Neural progenitor cell (in vitro differentiated cells): ENCODE measurements at regions not wholly inside any gene's neighbourhood (a gene's known extent, or its start where the extent isn't known, plus 50 kb on each side); places are given as distances from the start of the nearest gene placed in this dataset.

Experiments used
- DNase-seq: peaks from one replicate; pipeline ENCODE4 v3.0.0-alpha.2; 2016; ENCODE audit warnings: low spot score
- H2AFZ ChIP-seq: fragments of 200-600 bp; sonication (generic); replicated peaks from 2 replicates; pipeline ENCODE4 v1.6.1; 2016; ENCODE audit warnings: antibody characterized with exemption
- H3F3A ChIP-seq: fragments of 200-600 bp; sonication (generic); 2 replicates; pipeline ENCODE4 v1.6.1; 2016; ENCODE audit warnings: antibody characterized with exemption, low read depth
- H3K27ac ChIP-seq: fragments of 200-600 bp; sonication (generic); 2 replicates; pipeline ENCODE4 v1.5.1; 2016; ENCODE audit warnings: mild to moderate bottlenecking
- H3K27me3 ChIP-seq: fragments of 200-600 bp; sonication (generic); 2 replicates; pipeline ENCODE4 v1.6.1; 2016; ENCODE audit warnings: mild to moderate bottlenecking, moderate library complexity
- H3K36me3 ChIP-seq: fragments of 200-600 bp; sonication (generic); 2 replicates; pipeline ENCODE4 v1.5.1; 2016
- H3K4me1 ChIP-seq: fragments of 200-600 bp; sonication (generic); 2 replicates; pipeline ENCODE4 v1.6.1; 2016; ENCODE audit warnings: mixed run types
- H3K4me2 ChIP-seq: fragments of 200-600 bp; sonication (generic); 2 replicates; pipeline ENCODE4 v1.6.1; 2016
- H3K4me3 ChIP-seq: fragments of 200-600 bp; sonication (generic); 2 replicates; pipeline ENCODE4 v1.5.1; 2016
- H3K79me2 ChIP-seq: fragments of 200-600 bp; sonication (generic); 2 replicates; pipeline ENCODE4 v1.6.1; 2016; ENCODE audit warnings: low read depth
- H3K9ac ChIP-seq: fragments of 200-600 bp; sonication (generic); 2 replicates; pipeline ENCODE4 v1.6.1; 2016
- H3K9me3 ChIP-seq: fragments of 200-600 bp; sonication (generic); 2 replicates; pipeline ENCODE4 v1.5.1; 2016; ENCODE audit warnings: low read depth
- H4K20me1 ChIP-seq: fragments of 200-600 bp; sonication (generic); 2 replicates; pipeline ENCODE4 v1.6.1; 2016; ENCODE audit warnings: low read depth
- H3K27ac Mint-ChIP-seq: 3 replicates; pipeline ENCODE4 v1.8.0; 2021; ENCODE audit warnings: mixed read lengths
- H3K27me3 Mint-ChIP-seq: 2 replicates; pipeline ENCODE4 v1.8.0; 2022; ENCODE audit warnings: low read depth, mild to moderate bottlenecking, inconsistent platforms, moderate library complexity, mixed read lengths; ENCODE audit not compliant: insufficient read depth
- H3K36me3 Mint-ChIP-seq: 3 replicates; pipeline ENCODE4 v1.8.0; 2021; ENCODE audit warnings: mixed read lengths
- H3K4me1 Mint-ChIP-seq: 3 replicates; pipeline ENCODE4 v1.8.0; 2021; ENCODE audit warnings: mixed read lengths
- H3K4me3 Mint-ChIP-seq: 3 replicates; pipeline ENCODE4 v1.8.0; 2021; ENCODE audit warnings: mild to moderate bottlenecking, moderate library complexity, mixed read lengths
- H3K9me3 Mint-ChIP-seq: 3 replicates; pipeline ENCODE4 v1.8.0; 2020; ENCODE audit warnings: mixed read lengths
- EZH2 ChIP-seq: fragments of 200-600 bp; sonication (generic); IDR thresholded peaks from 2 replicates; pipeline ENCODE4 v1.6.1; 2017; ENCODE audit warnings: antibody characterized with exemption, mild to moderate bottlenecking, moderate library complexity
- EZH2phosphoT487 ChIP-seq: fragments of 200-600 bp; sonication (generic); IDR thresholded peaks from 2 replicates; pipeline ENCODE4 v1.6.1; 2017; ENCODE audit warnings: antibody characterized with exemption
- TF ChIP-seq, protein P1 (sequence below): fragments of 200-600 bp; sonication (generic); IDR thresholded peaks from 2 replicates; pipeline ENCODE4 v1.5.1; 2017; ENCODE audit warnings: antibody characterized with exemption, mild to moderate bottlenecking

GRCh38 chr9:90129446-90129845 is 513.2 kb downstream of the DIRAS2 start:
- H4K20me1 ChIP-seq: no peaks in the 10 kb centered on the region
- no peaks in the 10 kb centered on the region for H3K36me3 ChIP-seq
- H2AFZ ChIP-seq: no peak overlapping the region
- H3K4me3 ChIP-seq: no peak overlapping the region
- Mint-ChIP-seq H3K27ac (no peak overlapping the region), H3K4me3 (no peak overlapping the region), H3K4me1 (peaks cover 9% of the 10 kb centered on the region), H3K9me3 (peaks cover 2% of the 10 kb centered on the region), H3K27me3 (peaks cover 3% of the 10 kb centered on the region), H3K36me3 (no peaks in the 10 kb centered on the region)
- no peak overlapping the region for H3K4me2 ChIP-seq
- no peak overlapping the region for H3K27ac ChIP-seq
- no peaks in the 10 kb centered on the region for H3F3A ChIP-seq
- no peaks in the 10 kb centered on the region for H3K9me3 ChIP-seq
- no peak for DNase-seq
- H3K27me3 ChIP-seq: no peaks in the 10 kb centered on the region
- TF ChIP-seq EZH2phosphoT487 (no peak), EZH2 (no peak)
- TF ChIP-seq, protein P1, sequence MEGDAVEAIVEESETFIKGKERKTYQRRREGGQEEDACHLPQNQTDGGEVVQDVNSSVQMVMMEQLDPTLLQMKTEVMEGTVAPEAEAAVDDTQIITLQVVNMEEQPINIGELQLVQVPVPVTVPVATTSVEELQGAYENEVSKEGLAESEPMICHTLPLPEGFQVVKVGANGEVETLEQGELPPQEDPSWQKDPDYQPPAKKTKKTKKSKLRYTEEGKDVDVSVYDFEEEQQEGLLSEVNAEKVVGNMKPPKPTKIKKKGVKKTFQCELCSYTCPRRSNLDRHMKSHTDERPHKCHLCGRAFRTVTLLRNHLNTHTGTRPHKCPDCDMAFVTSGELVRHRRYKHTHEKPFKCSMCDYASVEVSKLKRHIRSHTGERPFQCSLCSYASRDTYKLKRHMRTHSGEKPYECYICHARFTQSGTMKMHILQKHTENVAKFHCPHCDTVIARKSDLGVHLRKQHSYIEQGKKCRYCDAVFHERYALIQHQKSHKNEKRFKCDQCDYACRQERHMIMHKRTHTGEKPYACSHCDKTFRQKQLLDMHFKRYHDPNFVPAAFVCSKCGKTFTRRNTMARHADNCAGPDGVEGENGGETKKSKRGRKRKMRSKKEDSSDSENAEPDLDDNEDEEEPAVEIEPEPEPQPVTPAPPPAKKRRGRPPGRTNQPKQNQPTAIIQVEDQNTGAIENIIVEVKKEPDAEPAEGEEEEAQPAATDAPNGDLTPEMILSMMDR: no peak
- no peak overlapping the region for H3K9ac ChIP-seq
- H3K4me1 ChIP-seq: no peaks in the 10 kb centered on the region
- no peaks in the 10 kb centered on the region for H3K79me2 ChIP-seq

GRCh38 chr9:90131568-90131967 is 511.1 kb downstream of the DIRAS2 start:
- Mint-ChIP-seq H3K27ac (no peak overlapping the region), H3K36me3 (no peaks in the 10 kb centered on the region), H3K27me3 (peaks cover 3% of the 10 kb centered on the region), H3K4me1 (peaks cover 3% of the 10 kb centered on the region), H3K4me3 (no peak overlapping the region), H3K9me3 (no peaks in the 10 kb centered on the region)
- DNase-seq: no peak
- H2AFZ ChIP-seq: no peak overlapping the region
- H4K20me1 ChIP-seq: no peaks in the 10 kb centered on the region
- no peak overlapping the region for H3K27ac ChIP-seq
- H3K79me2 ChIP-seq: no peaks in the 10 kb centered on the region
- no peaks in the 10 kb centered on the region for H3F3A ChIP-seq
- H3K4me2 ChIP-seq: no peak overlapping the region
- no peak for TF ChIP-seq EZH2phosphoT487
- no peak for TF ChIP-seq EZH2
- TF ChIP-seq, protein P1: no peak
- no peak overlapping the region for H3K9ac ChIP-seq
- H3K4me3 ChIP-seq: no peak overlapping the region
- H3K27me3 ChIP-seq: no peaks in the 10 kb centered on the region
- no peaks in the 10 kb centered on the region for H3K4me1 ChIP-seq
- no peaks in the 10 kb centered on the region for H3K9me3 ChIP-seq
- H3K36me3 ChIP-seq: no peaks in the 10 kb centered on the region

GRCh38 chr9:90132866-90133265 is 509.8 kb downstream of the DIRAS2 start:
- Mint-ChIP-seq H3K27ac (no peak overlapping the region), H3K4me3 (no peak overlapping the region), H3K36me3 (no peaks in the 10 kb centered on the region), H3K4me1 (no peaks in the 10 kb centered on the region), H3K27me3 (peaks cover 3% of the 10 kb centered on the region), H3K9me3 (no peaks in the 10 kb centered on the region)
- Histone ChIP-seq H4K20me1 (no peaks in the 10 kb centered on the region), H3K4me3 (no peak overlapping the region), H3K4me1 (no peaks in the 10 kb centered on the region), H3K4me2 (no peak overlapping the region), H3K79me2 (no peaks in the 10 kb centered on the region), H3K9ac (no peak overlapping the region), H3K27me3 (no peaks in the 10 kb centered on the region), H3K36me3 (no peaks in the 10 kb centered on the region), H3F3A (no peaks in the 10 kb centered on the region), H3K27ac (no peak overlapping the region), H3K9me3 (no peaks in the 10 kb centered on the region), H2AFZ (no peak overlapping the region)
- TF ChIP-seq EZH2 (no peak), EZH2phosphoT487 (no peak)
- TF ChIP-seq, protein P1: no peak
- no peak for DNase-seq

GRCh38 chr9:90137801-90138200 is 504.8 kb downstream of the DIRAS2 start:
- H3K27ac ChIP-seq: no peak overlapping the region
- Mint-ChIP-seq H3K4me1 (no peaks in the 10 kb centered on the region), H3K36me3 (no peaks in the 10 kb centered on the region), H3K9me3 (no peaks in the 10 kb centered on the region), H3K27ac (no peak overlapping the region), H3K27me3 (peaks cover 2% of the 10 kb centered on the region), H3K4me3 (no peak overlapping the region)
- H3K79me2 ChIP-seq: no peaks in the 10 kb centered on the region
- H4K20me1 ChIP-seq: no peaks in the 10 kb centered on the region
- H3K36me3 ChIP-seq: no peaks in the 10 kb centered on the region
- TF ChIP-seq, protein P1: no peak
- TF ChIP-seq EZH2: no peak
- TF ChIP-seq EZH2phosphoT487: no peak
- H3K9me3 ChIP-seq: no peaks in the 10 kb centered on the region
- no peaks in the 10 kb centered on the region for H3K4me1 ChIP-seq
- no peaks in the 10 kb centered on the region for H3F3A ChIP-seq
- no peak overlapping the region for H2AFZ ChIP-seq
- no peak for DNase-seq
- H3K4me2 ChIP-seq: no peak overlapping the region
- H3K27me3 ChIP-seq: no peaks in the 10 kb centered on the region
- no peak overlapping the region for H3K9ac ChIP-seq
- no peak overlapping the region for H3K4me3 ChIP-seq
